ENCODE measurements at regions not wholly inside any gene's neighbourhood (a gene's known extent, or its start where the extent isn't known, plus 50 kb on each side); places are given as distances from the start of the nearest gene placed in this dataset.

- no peak for DNase-seq (ENCODE audit: low spot score)
- intact Hi-C loops (cut with DNase I): no loop called here
Measured at GRCh38 chr4:30783751-30784150, 63.6 kb downstream of the PCDH7 start.

- intact Hi-C loops (cut with DNase I): no loop called here
- DNase-seq (ENCODE audit: low spot score): no peak
Measured at GRCh38 chr4:30789219-30789671, 69.1 kb downstream of the PCDH7 start.

GRCh38 chr4:30790123-30790522, 70.0 kb downstream of the PCDH7 start:
- DNase-seq (ENCODE audit: low spot score): no peak

GRCh38 chr4:30790998-30791397, 70.8 kb downstream of the PCDH7 start:
- DNase-seq (ENCODE audit: low spot score): no peak
- intact Hi-C loops (cut with DNase I): no loop called here

More at GRCh38 chr4:30790123-30790522, 70.0 kb downstream of the PCDH7 start:
- intact Hi-C loops (cut with DNase I): no loop called here

GRCh38 chr4:30792601-30793000, 72.4 kb downstream of the PCDH7 start:
- intact Hi-C loops (cut with DNase I): no loop called here
- no peak for DNase-seq (ENCODE audit: low spot score)

GRCh38 chr4:30801876-30802275, 81.7 kb downstream of the PCDH7 start:
- intact Hi-C loops (cut with DNase I): no loop called here

GRCh38 chr4:30802622-30803323, 82.6 kb downstream of the PCDH7 start:
- no peak for DNase-seq (ENCODE audit: low spot score)
- intact Hi-C loops (cut with DNase I): no loop called here

More at GRCh38 chr4:30801876-30802275, 81.7 kb downstream of the PCDH7 start:
- DNase-seq (ENCODE audit: low spot score): no peak

GRCh38 chr4:30808276-30808675, 88.1 kb downstream of the PCDH7 start:
- intact Hi-C loops (cut with DNase I): no loop called here
- DNase-seq (ENCODE audit: low spot score): no peak

GRCh38 chr4:30811296-30811695, 91.1 kb downstream of the PCDH7 start:
- intact Hi-C loops (cut with DNase I): no loop called here
- DNase-seq (ENCODE audit: low spot score): no peak

GRCh38 chr4:30815685-30816084, 95.5 kb downstream of the PCDH7 start:
- intact Hi-C loops (cut with DNase I): no loop called here
- DNase-seq (ENCODE audit: low spot score): no peak

- DNase-seq (ENCODE audit: low spot score): no peak
- intact Hi-C loops (cut with DNase I): no loop called here
Measured at GRCh38 chr4:30817447-30817846, 97.3 kb downstream of the PCDH7 start.

- DNase-seq (ENCODE audit: low spot score): no peak
- intact Hi-C loops (cut with DNase I): no loop called here
Measured at GRCh38 chr4:30818541-30818940, 98.4 kb downstream of the PCDH7 start.

GRCh38 chr4:30821275-30821674, 101.1 kb downstream of the PCDH7 start:
- intact Hi-C loops (cut with DNase I): no loop called here
- DNase-seq (ENCODE audit: low spot score): no peak

- intact Hi-C loops (cut with DNase I): no loop called here
- DNase-seq (ENCODE audit: low spot score): no peak
Measured at GRCh38 chr4:30821859-30822612, 101.9 kb downstream of the PCDH7 start.

- intact Hi-C loops (cut with DNase I): no loop called here
- DNase-seq (ENCODE audit: low spot score): no peak
Measured at GRCh38 chr4:30822911-30823551, 102.9 kb downstream of the PCDH7 start.

GRCh38 chr4:30825008-30825770, 105.0 kb downstream of the PCDH7 start:
- DNase-seq (ENCODE audit: low spot score): no peak
- intact Hi-C loops (cut with DNase I): no loop called here

- no peak for DNase-seq (ENCODE audit: low spot score)
- intact Hi-C loops (cut with DNase I): no loop called here
Measured at GRCh38 chr4:30828264-30828926, 108.2 kb downstream of the PCDH7 start.

- DNase-seq (ENCODE audit: low spot score): no peak
- intact Hi-C loops (cut with DNase I): no loop called here
Measured at GRCh38 chr4:30832639-30833038, 112.5 kb downstream of the PCDH7 start.

GRCh38 chr4:30833206-30833605, 113.0 kb downstream of the PCDH7 start:
- no peak for DNase-seq (ENCODE audit: low spot score)
- intact Hi-C loops (cut with DNase I): no loop called here

All from cardiac septum (tissue), 1 donor.